H9 (cell line): ENCODE measurements at regions not wholly inside any gene's neighbourhood (a gene's known extent, or its start where the extent isn't known, plus 50 kb on each side); places are given as distances from the start of the nearest gene placed in this dataset.

Source experiments
- DNase-seq: peaks from one replicate; pipeline ENCODE4 v3.0.0-alpha.2; 2017
- H2AFZ ChIP-seq: one replicate; pipeline ENCODE4 v1.6.1; 2013; ENCODE audit warnings: mild to moderate bottlenecking, low read length, control low read depth, moderate library complexity
- H2AK5ac ChIP-seq: 2 replicates; pipeline ENCODE4 v1.6.1; 2013; ENCODE audit warnings: low read length, control low read depth, mixed read lengths; ENCODE audit not compliant: insufficient read length
- H2BK120ac ChIP-seq: one replicate; pipeline ENCODE4 v1.6.1; 2013; ENCODE audit warnings: low read depth, mild to moderate bottlenecking, low read length, control low read depth, inconsistent platforms; ENCODE audit not compliant: poor library complexity, severe bottlenecking
- H2BK12ac ChIP-seq: 2 replicates; pipeline ENCODE4 v1.6.1; 2013; ENCODE audit warnings: low read length, control low read depth, mixed read lengths, low read depth; ENCODE audit not compliant: insufficient read length
- H2BK15ac ChIP-seq: 2 replicates; pipeline ENCODE4 v1.6.1; 2013; ENCODE audit warnings: low read depth, low read length, control low read depth
- H2BK20ac ChIP-seq: one replicate; pipeline ENCODE4 v1.6.1; 2013; ENCODE audit warnings: low read depth, mild to moderate bottlenecking, low read length, control low read depth, inconsistent platforms; ENCODE audit not compliant: poor library complexity, severe bottlenecking
- H2BK5ac ChIP-seq: 2 replicates; pipeline ENCODE4 v1.6.1; 2013; ENCODE audit warnings: low read length, control low read depth, mixed read lengths; ENCODE audit not compliant: insufficient read length
- H3K14ac ChIP-seq: 2 replicates; pipeline ENCODE4 v1.6.1; 2013; ENCODE audit warnings: low read length, control low read depth; ENCODE audit not compliant: insufficient read depth
- H3K18ac ChIP-seq: 2 replicates; pipeline ENCODE4 v1.6.1; 2013; ENCODE audit warnings: low read depth, mild to moderate bottlenecking, mixed read lengths, low read length, control low read depth; ENCODE audit not compliant: insufficient read length
- H3K23ac ChIP-seq: 2 replicates; pipeline ENCODE4 v1.6.1; 2013; ENCODE audit warnings: low read length, control low read depth, mixed read lengths, low read depth; ENCODE audit not compliant: insufficient read length
- H3K23me2 ChIP-seq: 2 replicates; pipeline ENCODE4 v1.6.1; 2013; ENCODE audit warnings: low read depth, mild to moderate bottlenecking, mixed read lengths, low read length, control low read depth; ENCODE audit not compliant: insufficient read length, poor library complexity, severe bottlenecking
- H3K27ac ChIP-seq: 2 replicates; pipeline ENCODE4 v1.5.1; 2013; ENCODE audit warnings: low read length, control low read depth, mixed read lengths, low read depth; ENCODE audit not compliant: insufficient read length
- H3K27me3 ChIP-seq: 2 replicates; pipeline ENCODE4 v1.6.1; 2013; ENCODE audit warnings: low read length, control low read depth, inconsistent platforms; ENCODE audit not compliant: insufficient read depth
- H3K4ac ChIP-seq: 2 replicates; pipeline ENCODE4 v1.6.1; 2013; ENCODE audit warnings: low read depth, mild to moderate bottlenecking, control low read depth, inconsistent platforms, low read length, moderate library complexity
- H3K4me1 ChIP-seq: 2 replicates; pipeline ENCODE4 v1.6.1; 2013; ENCODE audit warnings: low read length, control low read depth, inconsistent platforms; ENCODE audit not compliant: insufficient read depth
- H3K4me2 ChIP-seq: 2 replicates; pipeline ENCODE4 v1.6.1; 2013; ENCODE audit warnings: low read length, control low read depth, mixed read lengths; ENCODE audit not compliant: insufficient read length, insufficient read depth
- H3K56ac ChIP-seq: 2 replicates; pipeline ENCODE4 v1.6.1; 2013; ENCODE audit warnings: low read depth, mild to moderate bottlenecking, mixed read lengths, low read length, control low read depth; ENCODE audit not compliant: insufficient read length
- H3K79me1 ChIP-seq: 2 replicates; pipeline ENCODE4 v1.6.1; 2013; ENCODE audit warnings: low read depth, mild to moderate bottlenecking, moderate library complexity, low read length, control low read depth, inconsistent platforms; ENCODE audit not compliant: insufficient read depth, poor library complexity, severe bottlenecking
- H3K79me2 ChIP-seq: 2 replicates; pipeline ENCODE4 v1.6.1; 2013; ENCODE audit warnings: low read length, control low read depth, inconsistent platforms; ENCODE audit not compliant: insufficient read depth
- H3K9ac ChIP-seq: 2 replicates; pipeline ENCODE4 v1.6.1; 2013; ENCODE audit warnings: low read length, control low read depth, mixed read lengths; ENCODE audit not compliant: insufficient read length; ENCODE audit errors: extremely low read depth
- H3K9me3 ChIP-seq: one replicate; pipeline ENCODE4 v1.6.1; 2013; ENCODE audit warnings: low read depth, low read length, inconsistent platforms; ENCODE audit not compliant: control insufficient read depth
- H3T11ph ChIP-seq: one replicate; pipeline ENCODE4 v1.6.1; 2013; ENCODE audit warnings: mild to moderate bottlenecking, low read length, control low read depth, inconsistent platforms
- H4K20me1 ChIP-seq: one replicate; pipeline ENCODE4 v1.6.1; 2013; ENCODE audit not compliant: control insufficient read depth, insufficient read length, insufficient read depth
- H4K5ac ChIP-seq: 2 replicates; pipeline ENCODE4 v1.6.1; 2013; ENCODE audit warnings: low read depth, mild to moderate bottlenecking, mixed read lengths, low read length, control low read depth; ENCODE audit not compliant: insufficient read length
- H4K8ac ChIP-seq: replicated peaks from 2 replicates; pipeline ENCODE4 v1.6.1; 2013; ENCODE audit warnings: low read length, control low read depth, mixed read lengths, low read depth; ENCODE audit not compliant: insufficient read length
- H4K91ac ChIP-seq: 2 replicates; pipeline ENCODE4 v1.6.1; 2013; ENCODE audit warnings: low read depth, mild to moderate bottlenecking, moderate library complexity, mixed read lengths, low read length, control low read depth; ENCODE audit not compliant: insufficient read length
- H3K27ac Mint-ChIP-seq, 3 experiments: 2 replicates in 2 of 3; 3 replicates in 1 of 3; pipeline ENCODE4 v1.8.0; 2020 to 2021; ENCODE audit warnings: mixed read lengths in 3 of 3, mild to moderate bottlenecking in 1 of 3, moderate library complexity in 1 of 3
- H3K27me3 Mint-ChIP-seq: 2 replicates; pipeline ENCODE4 v1.8.0; 2021; ENCODE audit warnings: low read depth, mild to moderate bottlenecking, moderate library complexity, mixed read lengths
- H3K36me3 Mint-ChIP-seq, 3 experiments: 2 replicates in 2 of 3; 3 replicates in 1 of 3; pipeline ENCODE4 v1.8.0; 2020 to 2021; ENCODE audit warnings: low read depth in 3 of 3, mixed read lengths in 3 of 3; ENCODE audit not compliant: insufficient read depth in 1 of 3
- H3K4me1 Mint-ChIP-seq, 2 experiments: 2 replicates each; pipeline ENCODE4 v1.8.0; 2020; ENCODE audit warnings: mixed read lengths in 2 of 2
- H3K4me3 Mint-ChIP-seq, 2 experiments: 2 replicates in 1 of 2; 3 replicates in 1 of 2; pipeline ENCODE4 v1.8.0; 2020 to 2021; ENCODE audit warnings: mild to moderate bottlenecking in 2 of 2, mixed read lengths in 2 of 2, moderate library complexity in 1 of 2
- H3K9me3 Mint-ChIP-seq, 2 experiments: 2 replicates in 1 of 2; 3 replicates in 1 of 2; pipeline ENCODE4 v1.8.0; 2020; ENCODE audit warnings: mild to moderate bottlenecking in 2 of 2, mixed read lengths in 2 of 2, moderate library complexity in 1 of 2
- CTCF ChIP-seq: fragments of 200-600 bp; sonication (generic); conservative IDR thresholded peaks from 3 replicates; pipeline ENCODE4 v1.8.0; 2021; ENCODE audit warnings: antibody characterized with exemption, mild to moderate bottlenecking
- WGBS: extraction: QIAGEN DNeasy Blood & Tissue Kit; methylation state at CpG from one replicate; pipeline ENCODE4 v1.1.7; 2013; ENCODE audit warnings: missing lambda C conversion rate, low lambda C conversion rate, mixed read lengths; ENCODE audit not compliant: insufficient read length; ENCODE audit errors: extremely low coverage; 5-methylcytosine and 5-hydroxymethylcytosine counted together

DNA sequence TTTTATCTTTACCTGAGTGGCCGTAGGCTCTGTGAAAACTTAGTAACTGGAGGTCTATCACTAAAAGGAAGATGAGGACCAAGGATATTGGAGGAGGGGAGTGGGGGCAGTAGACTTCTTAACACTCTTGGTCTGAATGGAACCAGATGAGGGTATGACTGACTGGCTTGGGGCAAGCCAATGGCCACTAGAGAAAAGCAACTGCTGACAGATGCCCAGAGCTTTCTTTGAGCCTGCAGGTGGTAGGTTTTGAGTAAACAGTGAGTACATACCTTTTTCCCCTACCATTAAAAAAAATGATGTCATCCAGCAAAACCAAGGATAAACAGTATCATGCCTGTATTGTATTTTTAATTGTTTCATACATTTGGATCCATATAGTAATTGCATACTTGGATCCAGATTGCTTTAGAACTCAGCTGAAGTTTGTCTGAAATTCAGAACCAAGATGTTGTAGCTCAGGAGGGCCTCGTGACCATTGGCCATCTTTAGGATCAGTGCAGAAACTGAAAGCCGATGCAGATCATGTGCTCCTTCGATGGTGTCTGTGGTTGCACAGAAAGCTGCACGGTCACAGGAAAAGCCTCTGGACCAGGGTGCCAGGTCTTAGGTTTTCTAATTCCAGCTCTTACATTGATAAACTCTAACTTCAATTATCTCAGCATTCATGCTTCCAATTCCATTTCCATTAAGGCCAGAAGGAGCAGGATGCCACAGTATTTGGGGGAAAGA is 131.0 kb downstream of the PDGFRA start:
- Histone ChIP-seq H3K9me3 (no peaks in the 10 kb centered on the region), H3K27ac (no peak overlapping the region), H3K4me2 (no peak overlapping the region), H2AFZ (no peak overlapping the region), H3K79me2 (no peaks in the 10 kb centered on the region), H3K18ac (no peak overlapping the region), H3K23ac (no peak overlapping the region), H4K91ac (no peak overlapping the region), H4K5ac (no peak overlapping the region), H3K79me1 (no peaks in the 10 kb centered on the region), H3K9ac (no peak overlapping the region), H2BK12ac (no peak overlapping the region), H4K8ac (no peak overlapping the region), H4K20me1 (no peaks in the 10 kb centered on the region), H2BK20ac (no peak overlapping the region), H2BK5ac (no peak overlapping the region), H3K4ac (no peak overlapping the region), H3K14ac (no peak overlapping the region), H2AK5ac (no peak overlapping the region), H3T11ph (no peak overlapping the region), H3K23me2 (no peaks in the 10 kb centered on the region), H3K56ac (no peak overlapping the region), H3K27me3 (no peaks in the 10 kb centered on the region), H3K4me1 (no peaks in the 10 kb centered on the region), H2BK15ac (no peak overlapping the region), H2BK120ac (no peak overlapping the region)
- Mint-ChIP-seq H3K27me3 (peaks cover 2% of the 10 kb centered on the region), H3K9me3 (no peaks in the 10 kb centered on the region), H3K4me1 (peaks cover 8 to 14% of the 10 kb centered on the region in 2 experiments), H3K36me3 (no peaks in the 10 kb centered on the region), H3K4me3 (no peak overlapping the region), H3K27ac (no peak overlapping the region)
- no peak for TF ChIP-seq CTCF
- no peak for DNase-seq
- no CpG with 5 or more reads among the region's 5 CpGs for WGBS
